OCI-LY1 (cell line): ENCODE measurements at regions not wholly inside any gene's neighbourhood (a gene's known extent, or its start where the extent isn't known, plus 50 kb on each side); places are given as distances from the start of the nearest gene placed in this dataset.

ENCODE experiments used
- H2AFZ ChIP-seq: fragments of 200-600 bp; sonication (generic), shearing (Covaris generic); 2 replicates; pipeline ENCODE4 v1.6.0; 2014; ENCODE audit warnings: antibody characterized with exemption, mild to moderate bottlenecking, low read length
- H3F3A ChIP-seq: fragments of 200-600 bp; sonication (generic), shearing (Covaris generic); 2 replicates; pipeline ENCODE4 v1.6.0; 2014; ENCODE audit warnings: mild to moderate bottlenecking, antibody characterized with exemption, low read length, moderate library complexity; ENCODE audit not compliant: insufficient read depth
- H3K27ac ChIP-seq: fragments of 200-600 bp; sonication (generic); 2 replicates; pipeline ENCODE4 v1.5.1; 2014; ENCODE audit warnings: low read length, mixed run types, mild to moderate bottlenecking, low read depth; ENCODE audit not compliant: poor library complexity, severe bottlenecking
- H3K27me3 ChIP-seq: fragments of 200-600 bp; sonication (generic); 2 replicates; pipeline ENCODE4 v1.6.0; 2014; ENCODE audit warnings: antibody characterized with exemption, mild to moderate bottlenecking, low read length, moderate library complexity; ENCODE audit not compliant: insufficient read depth
- H3K36me3 ChIP-seq: fragments of 200-600 bp; sonication (generic); 2 replicates; pipeline ENCODE4 v1.6.1; 2014; ENCODE audit warnings: mild to moderate bottlenecking, antibody characterized with exemption, low read length, moderate library complexity, mixed read lengths; ENCODE audit not compliant: insufficient read depth
- H3K4me1 ChIP-seq: fragments of 200-600 bp; sonication (generic); 2 replicates; pipeline ENCODE4 v1.5.1; 2014; ENCODE audit warnings: mild to moderate bottlenecking, low read length, moderate library complexity; ENCODE audit not compliant: insufficient read depth, severe bottlenecking
- H3K4me2 ChIP-seq: fragments of 200-600 bp; sonication (generic), shearing (Covaris generic); 2 replicates; pipeline ENCODE4 v1.6.1; 2014; ENCODE audit warnings: low read length
- H3K4me3 ChIP-seq: fragments of 200-600 bp; sonication (generic); 2 replicates; pipeline ENCODE4 v1.5.1; 2014; ENCODE audit warnings: low read length, low read depth, mild to moderate bottlenecking, mixed read lengths; ENCODE audit not compliant: poor library complexity, severe bottlenecking
- H3K79me2 ChIP-seq: fragments of 200-600 bp; shearing (Covaris generic); 2 replicates; pipeline ENCODE4 v1.6.1; 2016; ENCODE audit warnings: mixed run types, low read length, mixed read lengths; ENCODE audit not compliant: insufficient read depth
- H3K9ac ChIP-seq: fragments of 200-600 bp; sonication (generic), shearing (Covaris generic); 2 replicates; pipeline ENCODE4 v1.6.1; 2014; ENCODE audit warnings: mild to moderate bottlenecking, low read length, mixed read lengths
- H3K9me2 ChIP-seq: fragments of 200-600 bp; sonication (generic), shearing (Covaris generic); 2 replicates; pipeline ENCODE4 v1.6.1; 2014; ENCODE audit warnings: low read depth, mild to moderate bottlenecking, low read length, mixed read lengths
- H3K9me3 ChIP-seq: fragments of 200-600 bp; shearing (Covaris generic); 2 replicates; pipeline ENCODE4 v1.6.1; 2014; ENCODE audit warnings: low read length, mixed read lengths
- H4K20me1 ChIP-seq: fragments of 200-600 bp; sonication (generic), shearing (Covaris generic); 2 replicates; pipeline ENCODE4 v1.6.0; 2016; ENCODE audit warnings: mild to moderate bottlenecking, low read length; ENCODE audit not compliant: insufficient read depth
- EZH2 ChIP-seq: fragments of 200-600 bp; sonication (generic), shearing (Covaris generic); IDR thresholded peaks from 2 replicates; pipeline ENCODE4 v1.8.0; 2017; ENCODE audit warnings: borderline replicate concordance, mixed run types, mild to moderate bottlenecking, antibody characterized with exemption, low read length, moderate library complexity, mixed read lengths
- TF ChIP-seq, protein P1 (sequence below): fragments of 200-600 bp; sonication (generic), shearing (Covaris generic); IDR thresholded peaks from 2 replicates; pipeline ENCODE4 v1.5.1; 2017; ENCODE audit warnings: mild to moderate bottlenecking, antibody characterized with exemption, low read length, moderate library complexity, mixed read lengths

DNA sequence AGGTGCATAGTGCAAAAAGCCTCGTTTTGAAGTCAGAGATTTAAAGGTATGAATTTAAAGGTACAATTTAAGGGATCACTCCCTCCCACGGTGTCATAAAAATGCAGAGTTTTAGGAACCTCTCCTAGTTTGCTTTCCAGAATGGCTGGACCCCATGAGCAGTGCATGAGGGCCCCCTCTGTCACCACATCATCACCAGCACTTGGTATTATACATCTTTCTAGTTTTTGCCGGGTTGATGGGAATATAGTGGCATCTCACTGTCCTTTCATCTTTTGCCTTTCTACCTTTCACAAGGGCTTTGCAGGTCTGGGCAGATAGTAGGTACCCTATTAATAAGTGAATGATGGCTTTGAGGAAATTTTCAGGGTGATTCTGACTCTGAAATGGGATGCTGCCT is 103.6 kb upstream of the AGBL1 start:
- Histone ChIP-seq H3K9ac (no peak overlapping the region), H3K27me3 (peaks cover 5% of the 10 kb centered on the region; the same call in 1 of the 2 replicates), H3K27ac (no peak overlapping the region), H2AFZ (no peak overlapping the region), H3K36me3 (no peaks in the 10 kb centered on the region; the same call in 1 of the 2 replicates), H3K79me2 (no peaks in the 10 kb centered on the region), H3F3A (no peaks in the 10 kb centered on the region), H4K20me1 (no peaks in the 10 kb centered on the region), H3K4me3 (no peak overlapping the region), H3K9me2 (no peaks in the 10 kb centered on the region), H3K9me3 (peaks cover 8% of the 10 kb centered on the region), H3K4me1 (no peaks in the 10 kb centered on the region), H3K4me2 (no peak overlapping the region)
- TF ChIP-seq, protein P1, sequence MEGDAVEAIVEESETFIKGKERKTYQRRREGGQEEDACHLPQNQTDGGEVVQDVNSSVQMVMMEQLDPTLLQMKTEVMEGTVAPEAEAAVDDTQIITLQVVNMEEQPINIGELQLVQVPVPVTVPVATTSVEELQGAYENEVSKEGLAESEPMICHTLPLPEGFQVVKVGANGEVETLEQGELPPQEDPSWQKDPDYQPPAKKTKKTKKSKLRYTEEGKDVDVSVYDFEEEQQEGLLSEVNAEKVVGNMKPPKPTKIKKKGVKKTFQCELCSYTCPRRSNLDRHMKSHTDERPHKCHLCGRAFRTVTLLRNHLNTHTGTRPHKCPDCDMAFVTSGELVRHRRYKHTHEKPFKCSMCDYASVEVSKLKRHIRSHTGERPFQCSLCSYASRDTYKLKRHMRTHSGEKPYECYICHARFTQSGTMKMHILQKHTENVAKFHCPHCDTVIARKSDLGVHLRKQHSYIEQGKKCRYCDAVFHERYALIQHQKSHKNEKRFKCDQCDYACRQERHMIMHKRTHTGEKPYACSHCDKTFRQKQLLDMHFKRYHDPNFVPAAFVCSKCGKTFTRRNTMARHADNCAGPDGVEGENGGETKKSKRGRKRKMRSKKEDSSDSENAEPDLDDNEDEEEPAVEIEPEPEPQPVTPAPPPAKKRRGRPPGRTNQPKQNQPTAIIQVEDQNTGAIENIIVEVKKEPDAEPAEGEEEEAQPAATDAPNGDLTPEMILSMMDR = no peak

DNA sequence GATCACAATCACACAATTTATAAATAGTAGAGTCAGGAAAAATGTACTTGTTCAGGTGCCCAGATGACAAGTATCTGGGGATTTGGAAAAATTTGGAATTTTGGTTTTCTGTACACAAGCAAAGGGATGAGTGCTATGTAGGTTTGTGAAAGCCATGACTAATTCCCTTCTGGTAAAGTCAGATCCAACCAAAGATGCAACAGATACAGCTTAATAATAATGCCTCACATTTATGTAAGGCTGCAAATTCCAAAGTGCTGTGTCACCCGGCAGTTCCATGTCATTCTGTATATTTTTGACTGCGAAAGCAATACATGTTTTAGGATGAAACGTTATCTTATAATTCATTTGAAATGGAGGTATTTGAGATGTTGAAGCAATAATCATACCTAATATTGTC is 102.7 kb upstream of the AGBL1 start:
- no peak overlapping the region for H3K4me3 ChIP-seq
- no peaks in the 10 kb centered on the region for H3K9me2 ChIP-seq
- H3K9me3 ChIP-seq = peaks cover 8% of the 10 kb centered on the region
- TF ChIP-seq, protein P1 = no peak
- no peak for TF ChIP-seq EZH2
- H3F3A ChIP-seq = no peaks in the 10 kb centered on the region
- no peaks in the 10 kb centered on the region for H4K20me1 ChIP-seq
- H3K27ac ChIP-seq = no peak overlapping the region
- no peaks in the 10 kb centered on the region for H3K79me2 ChIP-seq
- H3K9ac ChIP-seq = no peak overlapping the region
- H2AFZ ChIP-seq = no peak overlapping the region
- peaks cover 5% of the 10 kb centered on the region; the same call in 1 of the 2 replicates for H3K27me3 ChIP-seq
- no peak overlapping the region for H3K4me2 ChIP-seq
- no peaks in the 10 kb centered on the region; the same call in 1 of the 2 replicates for H3K36me3 ChIP-seq
- no peaks in the 10 kb centered on the region for H3K4me1 ChIP-seq

DNA sequence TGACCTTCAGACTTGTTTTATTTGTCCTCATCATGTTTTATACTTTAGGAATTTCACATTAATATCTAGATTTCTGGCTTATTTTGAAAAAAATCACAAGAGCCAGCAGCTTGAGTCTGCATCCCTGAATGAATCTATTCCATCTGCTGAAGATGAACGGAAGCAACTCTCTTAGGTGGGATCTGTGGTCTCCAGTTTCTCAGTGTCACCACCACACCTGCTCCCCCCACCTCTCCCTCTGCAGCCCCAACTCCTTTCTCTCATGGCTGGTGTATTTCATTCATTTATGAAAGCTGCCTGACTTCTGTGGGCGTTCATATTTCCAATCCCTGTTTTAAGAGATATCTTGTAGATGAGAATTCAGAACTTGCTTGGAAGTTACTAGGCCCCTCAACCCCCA is 102.1 kb upstream of the AGBL1 start:
- Histone ChIP-seq H3K4me3 (no peak overlapping the region), H3K4me2 (no peak overlapping the region), H3K9me2 (no peaks in the 10 kb centered on the region), H3K9me3 (peaks cover 10% of the 10 kb centered on the region), H3K27ac (no peak overlapping the region), H3K36me3 (no peaks in the 10 kb centered on the region; the same call in 1 of the 2 replicates), H3K9ac (no peak overlapping the region), H3K27me3 (peaks cover 5% of the 10 kb centered on the region; the same call in 1 of the 2 replicates), H3K4me1 (no peaks in the 10 kb centered on the region), H3K79me2 (no peaks in the 10 kb centered on the region), H3F3A (no peaks in the 10 kb centered on the region), H2AFZ (no peak overlapping the region), H4K20me1 (no peaks in the 10 kb centered on the region)
- TF ChIP-seq, protein P1 = no peak
- no peak for TF ChIP-seq EZH2
